NCI-H526 treated with DMSO at 0.1 percent for 48 hours (cell line): ENCODE measurements at regions not wholly inside any gene's neighbourhood (a gene's known extent, or its start where the extent isn't known, plus 50 kb on each side); places are given as distances from the start of the nearest gene placed in this dataset.
"Not testable (repeated sequence)": the region's sequence is repeated elsewhere in the genome, so short reads cannot be mapped to it uniquely, and the experiment has no call there.

Experiments used
- DNase-seq: peaks from one replicate; lab custom pipeline; 2025; lab: John Stamatoyannopoulos, UW

GRCh38 chr3:162722337-162722736 is 1225.7 kb downstream of the OTOL1 start:
- no peak for DNase-seq

- DNase-seq, result not testable (repeated sequence)
Measured at GRCh38 chr3:162722796-162723195, 1226.2 kb downstream of the OTOL1 start.

- DNase-seq, result no peak
Measured at GRCh38 chr3:162729686-162730085, 1233.1 kb downstream of the OTOL1 start.

- DNase-seq, result not testable (repeated sequence)
Measured at GRCh38 chr3:162731961-162732360, 1235.4 kb downstream of the OTOL1 start.

- DNase-seq, result no peak
Measured at GRCh38 chr3:162738784-162739183, 1242.2 kb downstream of the OTOL1 start.

GRCh38 chr3:162740941-162741596 is 1244.5 kb downstream of the OTOL1 start:
- DNase-seq, result no peak

- DNase-seq, result no peak
Measured at GRCh38 chr3:162742159-162742717, 1245.6 kb downstream of the OTOL1 start.

GRCh38 chr3:162743091-162743490 is 1246.5 kb downstream of the OTOL1 start:
- no peak for DNase-seq

GRCh38 chr3:162760789-162761188 is 1264.2 kb downstream of the OTOL1 start:
- DNase-seq, result peak; percentile 44

GRCh38 chr3:162764051-162764807 is 1267.6 kb downstream of the OTOL1 start:
- DNase-seq, result no peak

GRCh38 chr3:162764808-162765071 is 1268.1 kb downstream of the OTOL1 start:
- DNase-seq, result no peak

- no peak for DNase-seq
Measured at GRCh38 chr3:162765524-162765923, 1268.9 kb downstream of the OTOL1 start.

GRCh38 chr3:162769564-162769963 is 1273.0 kb downstream of the OTOL1 start:
- DNase-seq, result no peak

- no peak for DNase-seq
Measured at GRCh38 chr3:162770551-162770950, 1273.9 kb downstream of the OTOL1 start.

GRCh38 chr3:162774613-162775100 is 1278.0 kb downstream of the OTOL1 start:
- no peak for DNase-seq

- DNase-seq, result no peak
Measured at GRCh38 chr3:162776148-162776547, 1279.5 kb downstream of the OTOL1 start.

- no peak for DNase-seq
Measured at GRCh38 chr3:162777118-162777517, 1280.5 kb downstream of the OTOL1 start.

- DNase-seq, result no peak
Measured at GRCh38 chr3:162780313-162780712, 1283.7 kb downstream of the OTOL1 start.

- DNase-seq, result no peak
Measured at GRCh38 chr3:162799910-162800309, 1303.3 kb downstream of the OTOL1 start.

GRCh38 chr3:162802228-162802965 is 1305.8 kb downstream of the OTOL1 start:
- no peak for DNase-seq

GRCh38 chr3:162810776-162811175 is 1314.2 kb downstream of the OTOL1 start:
- DNase-seq, result no peak

GRCh38 chr3:162842549-162843216 is 1346.1 kb downstream of the OTOL1 start:
- no peak for DNase-seq
